Effector memory CD8-positive, alpha-beta T cell (primary cell): ENCODE measurements at regions not wholly inside any gene's neighbourhood (a gene's known extent, or its start where the extent isn't known, plus 50 kb on each side); places are given as distances from the start of the nearest gene placed in this dataset.

Experiments
- ATAC-seq: fragments of 150-1000 bp; cut with Tn5 transposase; replicated peaks from 2 replicates; pipeline ENCODE4 v1.10.0; 2021; ENCODE audit warnings: mild to moderate bottlenecking, moderate library complexity
- DNase-seq, 3 experiments: peaks; one replicate each; pipeline ENCODE4 v3.0.0; 2021
- H3K27ac Mint-ChIP-seq, 2 donors: one replicate each; pipeline ENCODE4 v1.8.0; 2022; ENCODE audit warnings: mild to moderate bottlenecking in 2 of 2, mixed read lengths in 2 of 2, moderate library complexity in 2 of 2
- H3K27me3 Mint-ChIP-seq, 2 donors: one replicate each; pipeline ENCODE4 v1.8.0; 2022; ENCODE audit warnings: mixed read lengths in 2 of 2
- H3K36me3 Mint-ChIP-seq: one replicate; pipeline ENCODE4 v1.8.0; 2022; ENCODE audit warnings: mild to moderate bottlenecking, moderate library complexity, mixed read lengths; ENCODE audit not compliant: insufficient read depth
- H3K4me1 Mint-ChIP-seq, 2 donors: one replicate each; pipeline ENCODE4 v1.8.0; 2022; ENCODE audit warnings: low read depth in 2 of 2, mixed read lengths in 2 of 2
- H3K4me3 Mint-ChIP-seq, 2 donors: one replicate each; pipeline ENCODE4 v1.8.0; 2022; ENCODE audit warnings: mild to moderate bottlenecking in 2 of 2, mixed read lengths in 2 of 2, moderate library complexity in 2 of 2
- H3K9me3 Mint-ChIP-seq, 2 donors: one replicate each; pipeline ENCODE4 v1.8.0; 2022; ENCODE audit warnings: mixed read lengths in 2 of 2

DNA sequence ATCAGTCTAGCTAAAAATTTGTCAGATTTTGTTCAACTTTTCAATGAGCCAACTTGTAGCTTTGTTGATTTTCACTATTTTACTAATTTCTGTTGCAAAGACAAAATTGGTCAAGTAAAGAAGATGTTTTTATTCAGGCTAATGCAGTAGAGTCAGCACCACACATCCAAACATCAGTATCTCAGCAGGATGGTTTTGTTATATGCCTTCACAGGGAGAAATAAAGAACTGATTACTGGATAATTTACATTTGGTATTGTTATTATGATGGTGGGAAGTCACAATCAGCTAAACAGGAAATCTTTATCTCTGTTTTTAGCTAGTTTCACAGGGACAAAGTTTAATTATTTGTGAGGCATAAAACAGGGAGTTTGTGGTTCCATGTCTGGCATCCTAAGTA is 713.4 kb downstream of the SLITRK5 start:
- DNase-seq (no peak), ATAC-seq (no peak)
- peaks cover 0 to 5% of the 10 kb centered on the region in 2 donors for H3K9me3 Mint-ChIP-seq
- H3K27me3 Mint-ChIP-seq, result no peaks in the 10 kb centered on the region
- H3K36me3 Mint-ChIP-seq, result no peaks in the 10 kb centered on the region
- H3K4me1 Mint-ChIP-seq, result no peaks in the 10 kb centered on the region
- H3K27ac Mint-ChIP-seq, result no peak overlapping the region
- no peak overlapping the region for H3K4me3 Mint-ChIP-seq

DNA sequence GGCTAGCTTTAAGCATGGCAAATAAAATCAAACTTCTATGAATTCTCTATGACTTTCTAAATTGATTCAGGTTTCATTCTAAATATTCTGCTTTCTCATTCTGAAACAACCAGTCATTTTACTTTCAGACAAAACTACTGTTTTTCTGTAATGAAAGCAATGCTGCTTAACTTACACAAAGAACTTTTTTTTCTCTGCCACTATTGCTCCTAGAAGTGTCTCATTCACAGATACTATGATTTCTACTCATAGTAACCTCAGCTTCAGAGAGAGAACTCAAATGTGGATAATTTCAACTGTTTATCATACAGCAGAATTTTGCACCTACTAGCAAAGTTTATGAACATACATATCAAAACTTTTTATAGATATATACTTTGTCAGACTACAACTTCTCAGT is 724.6 kb downstream of the SLITRK5 start:
- H3K27me3 Mint-ChIP-seq, result no peaks in the 10 kb centered on the region
- no peak for ATAC-seq

DNA sequence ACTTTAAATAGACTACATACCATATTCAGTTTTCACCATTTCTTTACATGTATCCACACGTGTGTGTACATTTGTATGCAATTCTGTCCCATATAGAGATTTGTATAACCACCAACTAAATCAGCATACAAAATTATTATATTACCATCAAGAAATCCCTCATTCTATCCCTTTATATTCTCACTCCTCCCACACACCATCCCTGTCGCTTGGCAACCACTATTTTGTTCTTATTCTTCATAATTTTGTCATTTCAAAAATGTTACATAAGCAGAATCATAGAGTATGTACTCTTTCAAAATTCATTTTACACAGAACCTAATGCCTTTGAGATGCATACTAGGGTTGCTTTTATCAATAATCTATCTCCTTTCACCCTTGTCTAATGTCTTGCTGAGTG is 740.5 kb downstream of the SLITRK5 start:
- H3K4me3 Mint-ChIP-seq, result no peak overlapping the region

More for the DNA sequence above, 724.6 kb downstream of the SLITRK5 start:
- H3K9me3 Mint-ChIP-seq, result peaks cover 7 to 14% of the 10 kb centered on the region in 2 donors
- H3K4me1 Mint-ChIP-seq, result no peaks in the 10 kb centered on the region
- no peak overlapping the region for H3K27ac Mint-ChIP-seq
- no peaks in the 10 kb centered on the region for H3K36me3 Mint-ChIP-seq
- H3K4me3 Mint-ChIP-seq, result no peak overlapping the region
- no peak for DNase-seq

DNA sequence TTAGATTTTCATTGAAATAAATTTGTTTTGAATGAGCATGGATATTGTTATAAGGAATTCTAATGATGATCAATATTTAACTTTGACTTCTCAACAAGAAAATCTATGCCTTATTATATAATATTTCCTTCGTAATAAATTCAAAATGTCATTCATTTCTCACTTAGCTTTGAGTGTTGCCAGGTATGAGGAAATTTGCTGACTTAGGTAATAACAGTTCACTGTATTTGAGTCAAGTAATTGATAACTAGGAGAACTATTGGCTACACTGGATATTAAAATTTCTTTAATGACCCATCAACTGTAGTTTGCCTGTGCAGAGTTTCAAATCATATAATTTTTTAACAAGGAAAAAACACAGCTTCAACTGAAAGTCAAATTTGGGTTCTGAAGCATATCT is 746.6 kb downstream of the SLITRK5 start:
- ATAC-seq (no peak), DNase-seq (no peak)
- Mint-ChIP-seq H3K4me3 (no peak overlapping the region), H3K9me3 (peaks cover 3 to 4% of the 10 kb centered on the region in 2 donors), H3K36me3 (no peaks in the 10 kb centered on the region), H3K4me1 (no peaks in the 10 kb centered on the region), H3K27me3 (no peaks in the 10 kb centered on the region), H3K27ac (no peak overlapping the region)

More for the DNA sequence above, 740.5 kb downstream of the SLITRK5 start:
- Mint-ChIP-seq H3K9me3 (peaks cover 6% of the 10 kb centered on the region in 2 donors), H3K27me3 (no peaks in the 10 kb centered on the region), H3K27ac (no peak overlapping the region), H3K36me3 (no peaks in the 10 kb centered on the region), H3K4me1 (no peaks in the 10 kb centered on the region)
- DNase-seq (no peak), ATAC-seq (no peak)

DNA sequence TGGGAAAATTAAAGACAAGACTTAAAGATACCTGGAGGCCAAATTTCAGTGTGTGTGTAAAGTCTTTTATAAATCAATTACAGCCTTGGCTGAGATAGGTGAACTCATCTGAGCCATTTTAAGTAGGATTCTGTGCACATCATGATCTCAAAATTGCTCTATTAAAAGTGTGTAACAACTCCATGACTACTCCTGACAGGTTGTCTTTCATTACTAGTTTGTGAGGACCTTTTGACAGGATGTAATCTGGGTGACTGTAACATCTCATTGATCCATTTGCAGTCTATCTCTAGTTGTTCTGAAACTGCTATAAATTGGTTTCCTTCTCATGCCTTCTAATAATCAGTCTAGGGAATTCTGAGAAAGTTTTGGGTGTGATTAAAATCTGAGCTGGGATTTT is 753.3 kb downstream of the SLITRK5 start:
- Mint-ChIP-seq H3K27ac (no peak overlapping the region), H3K36me3 (no peaks in the 10 kb centered on the region), H3K27me3 (no peaks in the 10 kb centered on the region), H3K4me1 (no peaks in the 10 kb centered on the region), H3K9me3 (peaks cover 4 to 8% of the 10 kb centered on the region in 2 donors), H3K4me3 (no peak overlapping the region)
- DNase-seq, result no peak
- no peak for ATAC-seq

DNA sequence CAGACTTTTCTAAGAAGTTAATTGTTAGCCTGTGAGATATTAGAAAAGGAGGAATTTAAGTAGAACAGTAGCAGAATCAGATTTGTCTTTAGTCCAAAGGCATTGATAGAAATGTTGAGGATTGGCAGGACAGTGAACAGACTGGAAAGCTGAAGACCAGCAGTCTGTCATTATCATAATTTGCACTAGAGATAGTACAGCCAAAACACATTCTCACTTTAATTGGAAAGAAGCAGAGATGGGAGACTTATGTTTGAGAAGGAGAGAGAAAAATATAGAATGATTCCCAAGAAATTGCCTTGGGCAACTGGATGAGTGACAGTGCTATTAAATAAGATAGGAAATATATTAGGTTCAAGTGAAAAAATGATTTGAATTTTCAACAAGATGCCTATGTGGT is 755.5 kb downstream of the SLITRK5 start:
- H3K4me1 Mint-ChIP-seq, result no peaks in the 10 kb centered on the region
- H3K27ac Mint-ChIP-seq, result no peak overlapping the region
- no peak for DNase-seq
- H3K9me3 Mint-ChIP-seq, result peaks cover 5 to 8% of the 10 kb centered on the region in 2 donors
- H3K36me3 Mint-ChIP-seq, result no peaks in the 10 kb centered on the region
- no peaks in the 10 kb centered on the region for H3K27me3 Mint-ChIP-seq
- H3K4me3 Mint-ChIP-seq, result no peak overlapping the region
- ATAC-seq, result no peak

DNA sequence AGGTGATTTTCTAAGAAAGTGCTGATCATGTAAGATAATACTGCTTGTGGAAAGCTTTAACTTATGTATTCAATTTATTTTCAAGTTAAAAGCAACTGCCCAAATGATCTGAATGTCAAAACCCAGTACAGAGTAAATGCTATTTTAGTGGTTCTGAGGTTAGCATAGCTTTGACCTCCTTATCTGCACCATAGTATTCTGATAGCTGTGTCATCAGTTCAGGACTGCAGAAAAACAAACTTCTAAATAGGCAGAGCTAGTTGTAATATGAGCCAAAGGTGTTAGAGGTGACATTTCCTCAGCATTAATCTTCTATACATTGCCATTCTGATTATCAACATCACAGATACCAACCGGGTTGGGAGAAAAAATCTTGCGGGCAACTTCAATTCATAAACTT is 758.7 kb downstream of the SLITRK5 start:
- Mint-ChIP-seq H3K9me3 (peaks cover 2 to 16% of the 10 kb centered on the region in 2 donors), H3K4me3 (no peak overlapping the region), H3K27me3 (no peaks in the 10 kb centered on the region), H3K27ac (no peak overlapping the region), H3K36me3 (no peaks in the 10 kb centered on the region), H3K4me1 (no peaks in the 10 kb centered on the region)
- DNase-seq (no peak), ATAC-seq (peak; percentile 42)

DNA sequence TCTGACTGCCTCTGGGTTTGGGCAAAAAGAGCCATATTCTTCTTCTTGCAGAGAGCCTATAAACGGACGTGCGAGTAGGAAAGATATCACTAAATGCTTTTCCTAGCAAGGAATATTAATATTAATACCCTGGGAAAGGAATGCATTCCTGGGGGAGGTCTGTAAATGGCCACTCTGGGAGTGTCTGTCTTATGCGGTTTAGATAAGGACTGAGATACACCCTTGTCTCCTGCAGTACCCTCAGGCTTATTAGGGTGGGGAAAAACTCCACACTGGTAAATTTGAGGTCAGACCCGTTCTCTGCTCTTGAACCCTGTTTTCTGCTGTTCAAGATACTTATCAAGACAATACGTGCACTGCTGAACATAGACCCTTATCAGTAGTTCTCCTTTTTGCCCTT is 763.8 kb downstream of the SLITRK5 start:
- Mint-ChIP-seq H3K36me3 (no peaks in the 10 kb centered on the region), H3K4me1 (no peaks in the 10 kb centered on the region), H3K9me3 (peaks cover 4 to 9% of the 10 kb centered on the region in 2 donors), H3K27me3 (no peaks in the 10 kb centered on the region), H3K4me3 (no peak overlapping the region), H3K27ac (no peak overlapping the region)
- DNase-seq (no peak), ATAC-seq (no peak)

DNA sequence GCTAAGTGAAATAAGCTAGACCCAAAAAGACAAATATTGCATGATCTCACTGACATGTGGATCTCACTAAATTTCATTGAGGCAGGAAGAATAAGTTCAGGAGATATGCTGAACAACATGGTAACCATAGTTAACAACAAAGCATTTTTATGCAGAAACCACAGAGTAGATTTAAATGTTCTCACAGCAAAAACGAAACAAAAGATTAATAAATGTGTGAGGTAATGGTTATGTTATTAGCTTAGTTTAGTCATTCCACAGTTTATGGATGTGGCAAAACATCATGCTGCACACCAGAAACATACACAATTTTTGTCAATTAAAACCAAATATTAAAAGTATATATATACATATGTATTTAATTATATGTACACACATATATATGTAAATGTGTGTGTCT is 765.8 kb downstream of the SLITRK5 start:
- DNase-seq (no peak), ATAC-seq (no peak)
- Mint-ChIP-seq H3K9me3 (peaks cover 4 to 9% of the 10 kb centered on the region in 2 donors), H3K4me3 (no peak overlapping the region), H3K4me1 (no peaks in the 10 kb centered on the region), H3K36me3 (no peaks in the 10 kb centered on the region), H3K27ac (no peak overlapping the region), H3K27me3 (no peaks in the 10 kb centered on the region)

DNA sequence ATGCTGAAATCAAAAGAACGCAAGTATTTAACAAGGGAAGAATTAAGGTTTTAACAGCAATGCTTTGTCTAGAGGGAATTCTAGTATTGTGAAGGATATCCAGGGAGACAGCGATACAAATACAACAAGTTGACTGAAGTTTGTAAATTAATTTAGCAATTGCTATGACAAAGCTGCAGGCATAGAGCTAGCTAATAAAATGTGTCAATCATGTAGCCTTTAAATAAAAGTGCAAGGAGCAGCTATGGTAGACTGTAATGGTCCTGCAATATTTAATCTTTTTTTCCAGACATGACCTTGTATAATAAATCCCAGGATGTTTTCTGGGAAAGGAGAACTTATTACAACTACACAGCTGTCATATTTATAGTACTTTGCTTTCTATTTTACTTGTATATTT is 779.3 kb downstream of the SLITRK5 start:
- no peaks in the 10 kb centered on the region for H3K4me1 Mint-ChIP-seq
- no peak overlapping the region for H3K27ac Mint-ChIP-seq
- DNase-seq, result no peak
- H3K4me3 Mint-ChIP-seq, result no peak overlapping the region
- no peaks in the 10 kb centered on the region for H3K27me3 Mint-ChIP-seq
- H3K36me3 Mint-ChIP-seq, result no peaks in the 10 kb centered on the region
- ATAC-seq, result no peak
- peaks cover 3 to 6% of the 10 kb centered on the region in 2 donors for H3K9me3 Mint-ChIP-seq

DNA sequence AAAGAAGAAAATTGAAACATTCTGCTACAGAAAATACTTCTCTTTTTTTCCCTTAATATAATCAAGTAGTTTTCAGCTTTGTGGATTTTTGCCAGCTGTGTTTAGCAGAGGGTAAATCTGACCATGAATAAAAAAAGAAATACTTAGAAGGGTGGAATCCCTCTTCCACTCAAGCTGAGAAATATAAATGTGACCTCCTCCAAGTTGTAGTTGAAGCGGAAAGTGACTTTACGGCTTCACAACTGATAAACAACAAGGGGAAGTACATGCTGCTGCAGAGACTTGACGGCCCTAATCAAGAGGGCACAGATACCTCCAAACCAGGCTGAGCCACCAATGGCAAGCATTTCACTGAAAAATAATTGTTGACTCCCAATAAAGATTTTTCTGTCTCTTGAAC is 785.0 kb downstream of the SLITRK5 start:
- H3K27ac Mint-ChIP-seq, result no peak overlapping the region
- no peaks in the 10 kb centered on the region for H3K36me3 Mint-ChIP-seq
- no peaks in the 10 kb centered on the region for H3K4me1 Mint-ChIP-seq
- no peaks in the 10 kb centered on the region for H3K27me3 Mint-ChIP-seq
- DNase-seq (no peak), ATAC-seq (no peak)
- peaks cover 3 to 6% of the 10 kb centered on the region in 2 donors for H3K9me3 Mint-ChIP-seq
- no peak overlapping the region for H3K4me3 Mint-ChIP-seq

DNA sequence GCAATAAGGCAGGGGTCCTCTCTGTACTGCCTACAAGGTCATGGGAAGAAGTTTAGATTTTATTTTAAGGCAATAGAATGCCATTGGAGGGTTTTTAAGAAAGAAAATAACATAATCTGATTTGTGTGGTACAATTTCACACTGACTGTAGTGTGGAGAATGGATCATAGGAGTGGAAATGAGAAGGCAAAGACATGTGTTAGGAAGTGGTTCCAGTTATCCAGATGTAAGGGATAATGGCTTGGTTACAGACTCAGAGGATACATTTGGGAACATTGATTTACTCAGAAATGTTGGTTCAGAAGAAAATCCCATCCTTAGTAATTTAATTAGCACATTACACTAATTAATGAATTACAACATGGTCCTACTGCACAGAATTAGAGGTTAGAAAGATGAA is 788.2 kb downstream of the SLITRK5 start:
- no peak overlapping the region for H3K4me3 Mint-ChIP-seq
- no peaks in the 10 kb centered on the region for H3K4me1 Mint-ChIP-seq
- no peak for DNase-seq
- peaks cover 6 to 10% of the 10 kb centered on the region in 2 donors for H3K9me3 Mint-ChIP-seq
- no peaks in the 10 kb centered on the region for H3K36me3 Mint-ChIP-seq
- no peaks in the 10 kb centered on the region for H3K27me3 Mint-ChIP-seq
- H3K27ac Mint-ChIP-seq, result no peak overlapping the region
- ATAC-seq, result no peak

DNA sequence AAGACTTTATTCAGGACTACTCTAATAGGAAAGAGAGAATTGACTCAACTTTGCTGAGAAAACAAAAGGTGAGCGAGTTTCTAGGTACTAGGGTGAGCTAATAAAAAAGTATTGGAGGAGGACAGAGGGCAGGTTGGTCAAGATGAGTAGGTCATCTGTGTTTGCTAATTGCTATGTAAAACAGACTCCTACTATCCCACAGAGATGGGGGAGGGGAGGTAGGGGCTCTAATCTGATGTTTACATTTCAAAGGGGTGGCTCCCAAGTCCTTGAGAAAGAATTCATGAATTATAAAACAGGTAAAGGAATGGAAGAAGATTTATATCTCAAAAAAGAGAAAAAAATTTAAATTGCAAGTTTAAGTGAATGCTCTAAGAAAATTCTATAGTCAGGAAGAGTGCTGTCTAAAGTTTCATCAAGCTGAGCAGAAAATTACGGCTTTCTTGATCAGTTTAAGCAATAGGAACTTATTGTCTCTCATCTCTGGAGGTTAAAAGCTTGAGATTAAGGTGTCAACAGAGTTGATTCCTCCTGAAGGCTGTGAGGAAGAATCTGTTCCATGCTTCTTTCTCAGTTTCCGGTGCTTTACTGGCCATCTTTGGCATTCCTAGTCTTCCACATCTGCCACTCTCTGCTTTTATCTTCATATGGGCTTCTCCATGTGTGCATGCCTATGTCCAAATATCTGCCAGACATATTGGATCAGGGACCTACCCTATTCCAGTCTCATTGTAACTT is 790.3 kb downstream of the SLITRK5 start:
- Mint-ChIP-seq H3K27me3 (no peaks in the 10 kb centered on the region), H3K9me3 (peaks cover 3 to 10% of the 10 kb centered on the region in 2 donors), H3K36me3 (no peaks in the 10 kb centered on the region), H3K4me3 (no peak overlapping the region), H3K4me1 (no peaks in the 10 kb centered on the region), H3K27ac (no peak overlapping the region)
- no peak for DNase-seq
- no peak for ATAC-seq

DNA sequence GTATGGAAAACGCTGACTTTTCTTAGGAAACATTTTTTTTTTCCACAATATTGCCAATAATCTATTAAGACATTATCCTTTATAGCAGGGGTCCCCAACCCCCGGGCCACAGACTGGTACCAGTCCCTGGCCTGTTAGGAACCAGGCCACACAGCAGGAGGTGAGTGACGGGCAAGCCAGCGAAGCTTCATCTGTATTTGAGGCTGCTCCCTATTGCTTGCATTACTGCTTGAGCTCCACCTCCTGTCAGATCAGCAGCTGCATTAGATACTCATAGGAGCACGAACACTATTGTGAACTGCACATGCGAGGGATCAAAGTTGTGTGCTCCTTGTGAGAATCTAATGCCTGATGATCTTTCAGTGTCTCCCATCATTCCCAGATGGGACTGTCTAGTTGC is 793.7 kb downstream of the SLITRK5 start:
- Mint-ChIP-seq H3K36me3 (no peaks in the 10 kb centered on the region), H3K4me1 (no peaks in the 10 kb centered on the region), H3K9me3 (peaks cover 3 to 10% of the 10 kb centered on the region in 2 donors), H3K27ac (no peak overlapping the region), H3K27me3 (no peaks in the 10 kb centered on the region), H3K4me3 (no peak overlapping the region)
- DNase-seq, result no peak
- ATAC-seq, result no peak
